ENCODE measurements at regions not wholly inside any gene's neighbourhood (a gene's known extent, or its start where the extent isn't known, plus 50 kb on each side); places are given as distances from the start of the nearest gene placed in this dataset.

- Histone ChIP-seq H3K4me1 (ENCODE audit: control insufficient read depth, insufficient read depth, low read length) (no peaks in the 10 kb centered on the region), H3K4me3 (ENCODE audit: low read length in 2 of 2) (no peak overlapping the region), H3K9ac (ENCODE audit: low read length in 2 of 2) (no peak overlapping the region), H3K36me3 (ENCODE audit: control insufficient read depth in 2 of 2, insufficient read depth in 2 of 2, low read length in 2 of 2) (no peaks in the 10 kb centered on the region), H3K27ac (ENCODE audit: low read length) (no peak overlapping the region), H3K27me3 (ENCODE audit: control insufficient read depth in 1 of 2, insufficient read depth in 2 of 2, low read length in 2 of 2) (no peaks in the 10 kb centered on the region), H3K9me3 (ENCODE audit: control insufficient read depth in 2 of 2, low read length in 2 of 2) (no peaks in the 10 kb centered on the region)
Measured at GRCh38 chr12:84070292-84070691, 842.3 kb downstream of the SLC6A15 start.

GRCh38 chr12:84069699-84070098 lies 842.9 kb downstream of the SLC6A15 start:
- Histone ChIP-seq H3K9me3 (ENCODE audit: control insufficient read depth in 2 of 2, low read length in 2 of 2) (no peaks in the 10 kb centered on the region), H3K4me3 (ENCODE audit: low read length in 2 of 2) (no peak overlapping the region), H3K36me3 (ENCODE audit: control insufficient read depth in 2 of 2, insufficient read depth in 2 of 2, low read length in 2 of 2) (no peaks in the 10 kb centered on the region), H3K27me3 (ENCODE audit: control insufficient read depth in 1 of 2, insufficient read depth in 2 of 2, low read length in 2 of 2) (no peaks in the 10 kb centered on the region), H3K27ac (ENCODE audit: low read length) (no peak overlapping the region), H3K4me1 (ENCODE audit: control insufficient read depth, insufficient read depth, low read length) (no peaks in the 10 kb centered on the region), H3K9ac (ENCODE audit: low read length in 2 of 2) (no peak overlapping the region)

GRCh38 chr12:84069198-84069597 lies 843.4 kb downstream of the SLC6A15 start:
- no peaks in the 10 kb centered on the region for H3K36me3 ChIP-seq (ENCODE audit: control insufficient read depth in 2 of 2, insufficient read depth in 2 of 2, low read length in 2 of 2)
- H3K4me1 ChIP-seq (ENCODE audit: control insufficient read depth, insufficient read depth, low read length) = no peaks in the 10 kb centered on the region
- H3K9ac ChIP-seq (ENCODE audit: low read length in 2 of 2) = no peak overlapping the region
- no peaks in the 10 kb centered on the region for H3K9me3 ChIP-seq (ENCODE audit: control insufficient read depth in 2 of 2, low read length in 2 of 2)
- no peak overlapping the region for H3K4me3 ChIP-seq (ENCODE audit: low read length in 2 of 2)
- H3K27me3 ChIP-seq (ENCODE audit: control insufficient read depth in 1 of 2, insufficient read depth in 2 of 2, low read length in 2 of 2) = no peaks in the 10 kb centered on the region
- H3K27ac ChIP-seq (ENCODE audit: low read length) = no peak overlapping the region

GRCh38 chr12:84058136-84058535 lies 854.5 kb downstream of the SLC6A15 start:
- Histone ChIP-seq H3K9ac (ENCODE audit: low read length in 2 of 2) (no peak overlapping the region), H3K4me3 (ENCODE audit: low read length in 2 of 2) (no peak overlapping the region), H3K36me3 (ENCODE audit: control insufficient read depth in 2 of 2, insufficient read depth in 2 of 2, low read length in 2 of 2) (no peaks in the 10 kb centered on the region), H3K9me3 (ENCODE audit: control insufficient read depth in 2 of 2, low read length in 2 of 2) (no peaks in the 10 kb centered on the region), H3K27ac (ENCODE audit: low read length) (no peak overlapping the region), H3K4me1 (ENCODE audit: control insufficient read depth, insufficient read depth, low read length) (no peaks in the 10 kb centered on the region), H3K27me3 (ENCODE audit: control insufficient read depth in 1 of 2, insufficient read depth in 2 of 2, low read length in 2 of 2) (no peaks in the 10 kb centered on the region)

- Histone ChIP-seq H3K4me3 (ENCODE audit: low read length in 2 of 2) (no peak overlapping the region), H3K4me1 (ENCODE audit: control insufficient read depth, insufficient read depth, low read length) (no peaks in the 10 kb centered on the region), H3K27me3 (ENCODE audit: control insufficient read depth in 1 of 2, insufficient read depth in 2 of 2, low read length in 2 of 2) (no peaks in the 10 kb centered on the region), H3K9me3 (ENCODE audit: control insufficient read depth in 2 of 2, low read length in 2 of 2) (no peaks in the 10 kb centered on the region), H3K36me3 (ENCODE audit: control insufficient read depth in 2 of 2, insufficient read depth in 2 of 2, low read length in 2 of 2) (no peaks in the 10 kb centered on the region), H3K27ac (ENCODE audit: low read length) (no peak overlapping the region), H3K9ac (ENCODE audit: low read length in 2 of 2) (no peak overlapping the region)
Measured at GRCh38 chr12:84054811-84055210, 857.8 kb downstream of the SLC6A15 start.

GRCh38 chr12:84047881-84048280 lies 864.7 kb downstream of the SLC6A15 start:
- Histone ChIP-seq H3K4me1 (ENCODE audit: control insufficient read depth, insufficient read depth, low read length) (no peaks in the 10 kb centered on the region), H3K27ac (ENCODE audit: low read length) (no peak overlapping the region), H3K4me3 (ENCODE audit: low read length in 2 of 2) (no peak overlapping the region), H3K9ac (ENCODE audit: low read length in 2 of 2) (no peak overlapping the region), H3K36me3 (ENCODE audit: control insufficient read depth in 2 of 2, insufficient read depth in 2 of 2, low read length in 2 of 2) (no peaks in the 10 kb centered on the region), H3K27me3 (ENCODE audit: control insufficient read depth in 1 of 2, insufficient read depth in 2 of 2, low read length in 2 of 2) (peaks cover 0 to 2% of the 10 kb centered on the region in 2 donors), H3K9me3 (ENCODE audit: control insufficient read depth in 2 of 2, low read length in 2 of 2) (no peaks in the 10 kb centered on the region)

GRCh38 chr12:84046859-84047258 lies 865.7 kb downstream of the SLC6A15 start:
- no peaks in the 10 kb centered on the region for H3K36me3 ChIP-seq (ENCODE audit: control insufficient read depth in 2 of 2, insufficient read depth in 2 of 2, low read length in 2 of 2)

GRCh38 chr12:84043355-84043754 lies 869.2 kb downstream of the SLC6A15 start:
- no peaks in the 10 kb centered on the region for H3K36me3 ChIP-seq (ENCODE audit: control insufficient read depth in 2 of 2, insufficient read depth in 2 of 2, low read length in 2 of 2)

More at GRCh38 chr12:84046859-84047258, 865.7 kb downstream of the SLC6A15 start:
- H3K9ac ChIP-seq (ENCODE audit: low read length in 2 of 2) = no peak overlapping the region
- H3K27me3 ChIP-seq (ENCODE audit: control insufficient read depth in 1 of 2, insufficient read depth in 2 of 2, low read length in 2 of 2) = peaks cover 0 to 2% of the 10 kb centered on the region in 2 donors
- H3K27ac ChIP-seq (ENCODE audit: low read length) = no peak overlapping the region
- H3K4me1 ChIP-seq (ENCODE audit: control insufficient read depth, insufficient read depth, low read length) = no peaks in the 10 kb centered on the region
- H3K4me3 ChIP-seq (ENCODE audit: low read length in 2 of 2) = no peak overlapping the region
- H3K9me3 ChIP-seq (ENCODE audit: control insufficient read depth in 2 of 2, low read length in 2 of 2) = no peaks in the 10 kb centered on the region

GRCh38 chr12:84038242-84038641 lies 874.4 kb downstream of the SLC6A15 start:
- Histone ChIP-seq H3K9ac (ENCODE audit: low read length in 2 of 2) (no peak overlapping the region), H3K9me3 (ENCODE audit: control insufficient read depth in 2 of 2, low read length in 2 of 2) (no peaks in the 10 kb centered on the region), H3K4me3 (ENCODE audit: low read length in 2 of 2) (no peak overlapping the region), H3K4me1 (ENCODE audit: control insufficient read depth, insufficient read depth, low read length) (no peaks in the 10 kb centered on the region), H3K36me3 (ENCODE audit: control insufficient read depth in 2 of 2, insufficient read depth in 2 of 2, low read length in 2 of 2) (no peaks in the 10 kb centered on the region), H3K27me3 (ENCODE audit: control insufficient read depth in 1 of 2, insufficient read depth in 2 of 2, low read length in 2 of 2) (no peaks in the 10 kb centered on the region), H3K27ac (ENCODE audit: low read length) (no peak overlapping the region)

More at GRCh38 chr12:84043355-84043754, 869.2 kb downstream of the SLC6A15 start:
- Histone ChIP-seq H3K4me3 (ENCODE audit: low read length in 2 of 2) (no peak overlapping the region), H3K4me1 (ENCODE audit: control insufficient read depth, insufficient read depth, low read length) (no peaks in the 10 kb centered on the region), H3K9ac (ENCODE audit: low read length in 2 of 2) (no peak overlapping the region), H3K27ac (ENCODE audit: low read length) (no peak overlapping the region), H3K9me3 (ENCODE audit: control insufficient read depth in 2 of 2, low read length in 2 of 2) (no peaks in the 10 kb centered on the region), H3K27me3 (ENCODE audit: control insufficient read depth in 1 of 2, insufficient read depth in 2 of 2, low read length in 2 of 2) (peaks cover 0 to 2% of the 10 kb centered on the region in 2 donors)

GRCh38 chr12:84036912-84037311 lies 875.7 kb downstream of the SLC6A15 start:
- no peak overlapping the region for H3K27ac ChIP-seq (ENCODE audit: low read length)
- H3K4me1 ChIP-seq (ENCODE audit: control insufficient read depth, insufficient read depth, low read length) = no peaks in the 10 kb centered on the region
- no peaks in the 10 kb centered on the region for H3K27me3 ChIP-seq (ENCODE audit: control insufficient read depth in 1 of 2, insufficient read depth in 2 of 2, low read length in 2 of 2)
- H3K4me3 ChIP-seq (ENCODE audit: low read length in 2 of 2) = no peak overlapping the region
- no peak overlapping the region for H3K9ac ChIP-seq (ENCODE audit: low read length in 2 of 2)
- H3K9me3 ChIP-seq (ENCODE audit: control insufficient read depth in 2 of 2, low read length in 2 of 2) = peaks cover 0 to 4% of the 10 kb centered on the region in 2 donors
- H3K36me3 ChIP-seq (ENCODE audit: control insufficient read depth in 2 of 2, insufficient read depth in 2 of 2, low read length in 2 of 2) = no peaks in the 10 kb centered on the region

- Histone ChIP-seq H3K27ac (ENCODE audit: low read length) (no peak overlapping the region), H3K27me3 (ENCODE audit: control insufficient read depth in 1 of 2, insufficient read depth in 2 of 2, low read length in 2 of 2) (no peaks in the 10 kb centered on the region), H3K36me3 (ENCODE audit: control insufficient read depth in 2 of 2, insufficient read depth in 2 of 2, low read length in 2 of 2) (no peaks in the 10 kb centered on the region), H3K4me3 (ENCODE audit: low read length in 2 of 2) (no peak overlapping the region), H3K9me3 (ENCODE audit: control insufficient read depth in 2 of 2, low read length in 2 of 2) (peaks cover 0 to 4% of the 10 kb centered on the region in 2 donors), H3K9ac (ENCODE audit: low read length in 2 of 2) (no peak overlapping the region), H3K4me1 (ENCODE audit: control insufficient read depth, insufficient read depth, low read length) (no peaks in the 10 kb centered on the region)
Measured at GRCh38 chr12:84035766-84036165, 876.8 kb downstream of the SLC6A15 start.

Measured in stomach smooth muscle (tissue), 2 donors.